Heart left ventricle (tissue), 16 donors: ENCODE measurements at regions not wholly inside any gene's neighbourhood (a gene's known extent, or its start where the extent isn't known, plus 50 kb on each side); places are given as distances from the start of the nearest gene placed in this dataset.

Source experiments
- ATAC-seq, 4 donors: fragments of 200-7000 bp; cut with Tn5 transposase; one replicate each; pipeline ENCODE4 v1.9.1; 2020 to 2022; ENCODE audit warnings: moderate library complexity in 4 of 4, mild to moderate bottlenecking in 3 of 4, moderate number of reproducible peaks in 1 of 4
- DNase-seq, 5 donors: peaks; one replicate each; pipeline ENCODE4 v3.0.0-alpha.2; 2020
- H3K27ac ChIP-seq, 12 donors: fragments of 200-600 bp; sonication (generic) in 4 of 12; one replicate each; pipeline versions ENCODE4 v1.5.0 to v1.8.0; 2016 to 2022; ENCODE audit warnings: mild to moderate bottlenecking in 2 of 12
- H3K27me3 ChIP-seq, 9 donors: fragments of 200-600 bp; sonication (generic) in 2 of 9; one replicate each; pipeline versions ENCODE4 v1.5.1 to v1.8.0; 2016 to 2022; ENCODE audit warnings: mild to moderate bottlenecking in 3 of 9
- H3K36me3 ChIP-seq, 9 donors: fragments of 200-600 bp; sonication (generic) in 2 of 9; one replicate each; pipeline versions ENCODE4 v1.5.0 to v1.8.0; 2018 to 2022; ENCODE audit warnings: mild to moderate bottlenecking in 2 of 9
- H3K4me1 ChIP-seq, 12 donors: fragments of 200-600 bp; sonication (generic) in 4 of 12; one replicate each; pipeline versions ENCODE4 v1.5.0 to v1.8.0; 2016 to 2022; ENCODE audit warnings: mild to moderate bottlenecking in 3 of 12
- H3K4me3 ChIP-seq, 12 donors: fragments of 200-600 bp; sonication (generic) in 4 of 12; one replicate each; pipeline versions ENCODE4 v1.5.0 to v1.8.0; 2017 to 2022; ENCODE audit warnings: mild to moderate bottlenecking in 9 of 12, moderate library complexity in 4 of 12
- H3K9me3 ChIP-seq, 12 donors: fragments of 200-600 bp; sonication (generic) in 4 of 12; one replicate each; pipeline versions ENCODE4 v1.5.0 to v1.8.0; 2016 to 2022; ENCODE audit warnings: mild to moderate bottlenecking in 1 of 12
- POLR2A ChIP-seq, 2 donors: fragments of 450-650 bp; IDR thresholded peaks; one replicate each; pipeline ENCODE4 v1.6.1; 2017; ENCODE audit warnings: antibody characterized with exemption in 2 of 2, mild to moderate bottlenecking in 2 of 2, moderate library complexity in 2 of 2
- WGBS, 4 donors: extraction: QIAGEN DNeasy Blood & Tissue Kit in 2 of 4; methylation state at CpG; one replicate each; pipeline versions ENCODE4 v1.1.5 to v1.1.7; 2013 to 2018; 5-methylcytosine and 5-hydroxymethylcytosine counted together
- intact Hi-C, 10 donors: fragments of 100-400 bp; cut with DNase I; formaldehyde crosslinking; loops; one replicate each; pipeline versions ENCODE4 v1.11.1 to v1.14.2; 2022
- TF ChIP-seq, protein P1 (sequence below), 12 donors: fragments of 200-600 bp; sonication (generic) in 4 of 12; IDR thresholded peaks; one replicate each; pipeline versions ENCODE4 v1.5.0 to v1.8.0; 2018 to 2022; ENCODE audit warnings: antibody characterized with exemption in 12 of 12, mild to moderate bottlenecking in 5 of 12
- donor health status: ischemic (EF 13 %, LVEDD 7.1; RV severe dilation, severe dysfunction).
- donor health status: healthy with polysubstance abuse.
- donor health status: DM: no; HTN: yes; CAD: no.
- donor health status: DM: no; HTN: no; CAD: no.
- donor health status: ischemic (EF 25% LVEDD 6.9; RV normal size, moderate dysfunction).
- donor health status: ischemic (EF 25% LVEDD 5.7; RV mildly dilated, moderate dysfunction).
- donor health status: healthy.
- donor health status: DM: yes; HTN: yes; CAD: no.
- donor health status: ischemic (EF 35%, LVEDD 5.7; RV mildly dilated, moderate dysfunction).
- donor health status: nonischemic (EF 11% LVEDD 7.7; RV severe dilation, severe dysfunction).
- donor health status: DM: yes; HTN: yes; CAD: no.
- donor health status: PGD.
- donor health status: ischemic (EF 29% LVEDD 5.4; RV normal size, mild dysfunction).
- donor health status: nonischemic (EF 23%, LVEDD 6.1; RV moderate dilation, normal function).

GRCh38 chr6:164000276-164000675, 585.8 kb downstream of the QKI start:
- Histone ChIP-seq H3K27me3 (no peaks in the 10 kb centered on the region), H3K27ac (no peak overlapping the region), H3K9me3 (no peaks in the 10 kb centered on the region), H3K36me3 (no peaks in the 10 kb centered on the region), H3K4me3 (no peak overlapping the region), H3K4me1 (peaks cover 0 to 9% (median 0%) of the 10 kb centered on the region in 12 donors)
- intact Hi-C loops = no loop called here
- ATAC-seq (no peak), DNase-seq (no peak)
- 92 to 97% (median 96%) methylated on average over 4 of the region's 4 CpGs for WGBS, 4 donors
- TF ChIP-seq POLR2A (IDR thresholded peaks at IDR 0.05) = no peak
- TF ChIP-seq, protein P1, sequence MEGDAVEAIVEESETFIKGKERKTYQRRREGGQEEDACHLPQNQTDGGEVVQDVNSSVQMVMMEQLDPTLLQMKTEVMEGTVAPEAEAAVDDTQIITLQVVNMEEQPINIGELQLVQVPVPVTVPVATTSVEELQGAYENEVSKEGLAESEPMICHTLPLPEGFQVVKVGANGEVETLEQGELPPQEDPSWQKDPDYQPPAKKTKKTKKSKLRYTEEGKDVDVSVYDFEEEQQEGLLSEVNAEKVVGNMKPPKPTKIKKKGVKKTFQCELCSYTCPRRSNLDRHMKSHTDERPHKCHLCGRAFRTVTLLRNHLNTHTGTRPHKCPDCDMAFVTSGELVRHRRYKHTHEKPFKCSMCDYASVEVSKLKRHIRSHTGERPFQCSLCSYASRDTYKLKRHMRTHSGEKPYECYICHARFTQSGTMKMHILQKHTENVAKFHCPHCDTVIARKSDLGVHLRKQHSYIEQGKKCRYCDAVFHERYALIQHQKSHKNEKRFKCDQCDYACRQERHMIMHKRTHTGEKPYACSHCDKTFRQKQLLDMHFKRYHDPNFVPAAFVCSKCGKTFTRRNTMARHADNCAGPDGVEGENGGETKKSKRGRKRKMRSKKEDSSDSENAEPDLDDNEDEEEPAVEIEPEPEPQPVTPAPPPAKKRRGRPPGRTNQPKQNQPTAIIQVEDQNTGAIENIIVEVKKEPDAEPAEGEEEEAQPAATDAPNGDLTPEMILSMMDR (IDR thresholded peaks at IDR 0.05) = no peak

DNA sequence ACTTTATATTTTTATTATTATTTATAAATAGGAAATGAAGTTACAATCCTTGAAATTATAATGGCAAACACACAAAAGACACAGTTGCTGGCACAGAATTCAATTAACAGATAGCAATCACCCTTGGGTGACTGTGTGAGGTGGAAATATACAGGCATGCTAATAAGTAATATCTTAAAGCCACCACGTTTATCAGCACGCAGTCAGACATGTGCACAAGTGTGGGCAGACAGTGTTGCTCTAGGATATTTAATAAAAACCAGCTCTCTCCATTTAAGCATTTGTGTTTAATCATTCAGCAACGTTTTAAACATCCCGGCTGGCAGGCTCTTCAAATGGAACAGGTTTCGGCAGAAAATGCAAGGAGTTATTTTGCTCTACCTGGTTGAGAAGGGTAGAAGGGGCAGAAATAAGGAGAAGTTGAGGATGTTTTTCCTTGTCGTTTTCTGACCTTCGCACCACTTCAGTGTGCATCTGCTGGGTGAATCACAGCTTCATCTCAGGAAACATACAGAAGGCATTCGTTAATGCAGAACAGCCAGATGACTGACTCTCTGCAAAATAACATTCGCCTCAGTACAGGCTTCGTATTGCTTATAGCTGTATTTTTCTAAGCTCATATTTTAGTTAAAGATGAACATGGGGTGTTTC, 585.1 kb downstream of the QKI start:
- WGBS, 4 donors = 71 to 90% (median 78%) methylated on average over 10 of the region's 10 CpGs
- intact Hi-C loops = no loop called here
- DNase-seq = no peak

DNA sequence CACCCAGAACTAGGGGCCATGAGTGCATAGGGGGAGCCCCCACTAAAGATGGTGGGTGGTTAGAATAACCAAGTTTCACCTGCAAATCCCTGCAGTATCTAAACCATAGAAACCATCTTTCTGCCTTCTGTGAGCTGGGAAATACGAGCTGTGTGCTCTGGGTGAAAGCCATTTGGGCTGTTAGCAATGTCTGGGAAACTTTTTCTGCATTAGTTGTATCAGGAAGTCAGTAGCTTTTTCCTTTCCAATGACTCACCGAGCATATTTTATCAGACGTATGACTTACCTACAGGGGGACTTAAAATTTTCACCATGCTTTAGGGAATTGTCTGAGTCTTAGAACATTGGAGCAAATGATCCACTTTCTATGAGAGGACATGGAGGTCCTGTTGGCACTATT, 584.0 kb downstream of the QKI start:
- 67 to 80% (median 71%) methylated on average over 3 of the region's 3 CpGs for WGBS, 4 donors
- TF ChIP-seq POLR2A (IDR thresholded peaks at IDR 0.05) = no peak
- TF ChIP-seq, protein P1 (IDR thresholded peaks at IDR 0.05) = no peak

More for the DNA sequence above, 585.1 kb downstream of the QKI start:
- no peaks in the 10 kb centered on the region for H3K36me3 ChIP-seq
- H3K4me1 ChIP-seq = peaks cover 0 to 9% (median 0%) of the 10 kb centered on the region in 12 donors
- TF ChIP-seq POLR2A (IDR thresholded peaks at IDR 0.05) = no peak
- TF ChIP-seq, protein P1 (IDR thresholded peaks at IDR 0.05) = no peak
- no peak for ATAC-seq
- no peaks in the 10 kb centered on the region for H3K27me3 ChIP-seq
- H3K27ac ChIP-seq = no peak overlapping the region
- no peaks in the 10 kb centered on the region for H3K9me3 ChIP-seq
- no peak overlapping the region for H3K4me3 ChIP-seq

DNA sequence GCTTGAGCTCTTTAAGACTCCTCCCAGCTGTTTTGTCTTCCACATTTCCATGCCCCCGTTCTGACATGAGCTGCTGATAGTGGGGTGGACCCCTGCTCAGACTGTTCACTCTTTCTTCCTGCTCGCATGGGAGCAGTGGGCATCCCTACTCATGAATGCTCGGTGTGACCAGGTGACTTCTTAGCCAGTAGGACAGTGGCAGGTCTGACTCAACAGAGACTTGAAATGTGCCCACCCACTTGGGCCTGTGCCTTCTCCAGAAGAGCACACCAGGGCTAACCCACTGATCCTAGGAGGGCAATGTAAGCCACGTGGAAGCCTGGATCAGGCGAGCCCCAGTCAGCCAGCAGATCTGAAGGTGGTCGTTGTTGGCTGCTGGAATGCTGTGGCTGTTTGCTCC, 582.0 kb downstream of the QKI start:
- no peak for DNase-seq
- Histone ChIP-seq H3K4me1 (peaks cover 0 to 9% (median 0%) of the 10 kb centered on the region in 12 donors), H3K9me3 (no peaks in the 10 kb centered on the region), H3K27me3 (no peaks in the 10 kb centered on the region), H3K27ac (no peak overlapping the region), H3K4me3 (no peak overlapping the region), H3K36me3 (no peaks in the 10 kb centered on the region)
- intact Hi-C loops = no loop called here
- no peak for TF ChIP-seq POLR2A (IDR thresholded peaks at IDR 0.05)
- TF ChIP-seq, protein P1 (IDR thresholded peaks at IDR 0.05) = no peak
- 92 to 93% (median 93%) methylated on average over 6 of the region's 6 CpGs for WGBS, 4 donors
- ATAC-seq = peak in 1 of 4 donors; percentile 20

More for the DNA sequence above, 584.0 kb downstream of the QKI start:
- Histone ChIP-seq H3K9me3 (no peaks in the 10 kb centered on the region), H3K27me3 (no peaks in the 10 kb centered on the region), H3K4me1 (peaks cover 0 to 9% (median 0%) of the 10 kb centered on the region in 12 donors), H3K4me3 (no peak overlapping the region), H3K36me3 (no peaks in the 10 kb centered on the region), H3K27ac (no peak overlapping the region)
- intact Hi-C loops = no loop called here
- no peak for ATAC-seq
- no peak for DNase-seq
